Loucy (cell line): ENCODE measurements at regions not wholly inside any gene's neighbourhood (a gene's known extent, or its start where the extent isn't known, plus 50 kb on each side); places are given as distances from the start of the nearest gene placed in this dataset.

ENCODE experiments used
- H2AFZ ChIP-seq: fragments of 200-600 bp; sonication (generic); 2 replicates; pipeline ENCODE4 v1.6.0; 2016; ENCODE audit warnings: antibody characterized with exemption, mild to moderate bottlenecking, low read length, moderate library complexity
- H3F3A ChIP-seq: fragments of 200-600 bp; 2 replicates; pipeline ENCODE4 v1.6.0; 2016; ENCODE audit warnings: antibody characterized with exemption, low read depth, mild to moderate bottlenecking
- H3K27me3 ChIP-seq: fragments of 200-600 bp; sonication (generic); 2 replicates; pipeline ENCODE4 v1.6.1; 2014; ENCODE audit warnings: low read length, mild to moderate bottlenecking; ENCODE audit not compliant: insufficient read depth, poor library complexity, severe bottlenecking
- H3K36me3 ChIP-seq: fragments of 200-600 bp; sonication (generic); 2 replicates; pipeline ENCODE4 v1.6.1; 2016; ENCODE audit warnings: low read length; ENCODE audit not compliant: insufficient read depth
- H3K4me1 ChIP-seq: fragments of 200-600 bp; sonication (generic); 2 replicates; pipeline ENCODE4 v1.5.1; 2014; ENCODE audit warnings: low read length, mild to moderate bottlenecking; ENCODE audit not compliant: insufficient read depth, poor library complexity, severe bottlenecking
- H3K4me2 ChIP-seq: fragments of 200-600 bp; sonication (generic); 2 replicates; pipeline ENCODE4 v1.6.0; 2014; ENCODE audit warnings: antibody characterized with exemption, low read length, low read depth, mild to moderate bottlenecking; ENCODE audit not compliant: poor library complexity, severe bottlenecking
- H3K4me3 ChIP-seq: fragments of 200-600 bp; sonication (generic); 2 replicates; pipeline ENCODE4 v1.5.1; 2014; ENCODE audit warnings: low read length, mild to moderate bottlenecking, mixed read lengths; ENCODE audit not compliant: poor library complexity, severe bottlenecking
- H3K79me2 ChIP-seq: fragments of 200-600 bp; sonication (generic); 2 replicates; pipeline ENCODE4 v1.6.1; 2014; ENCODE audit warnings: low read length; ENCODE audit not compliant: insufficient read depth
- H3K9ac ChIP-seq: fragments of 200-600 bp; sonication (generic); 2 replicates; pipeline ENCODE4 v1.6.0; 2014; ENCODE audit warnings: mild to moderate bottlenecking, low read depth, low read length, moderate library complexity; ENCODE audit not compliant: poor library complexity, severe bottlenecking
- H3K9me2 ChIP-seq: fragments of 200-600 bp; sonication (generic); replicated peaks from 2 replicates; pipeline ENCODE4 v1.6.1; 2016; ENCODE audit warnings: low read depth, low read length, mixed read lengths
- H3K9me3 ChIP-seq: fragments of 200-600 bp; sonication (generic); 2 replicates; pipeline ENCODE4 v1.6.1; 2014; ENCODE audit warnings: mild to moderate bottlenecking, antibody characterized with exemption, low read length, low read depth; ENCODE audit not compliant: insufficient read depth
- H4K20me1 ChIP-seq: fragments of 200-600 bp; sonication (generic); 2 replicates; pipeline ENCODE4 v1.6.0; 2014; ENCODE audit warnings: antibody characterized with exemption, low read length, mild to moderate bottlenecking; ENCODE audit not compliant: insufficient read depth, poor library complexity, severe bottlenecking
- CTCF ChIP-seq: fragments of 200-600 bp; sonication (generic); conservative IDR thresholded peaks from 2 replicates; pipeline ENCODE4 v1.5.1; 2014; ENCODE audit warnings: mild to moderate bottlenecking, antibody characterized with exemption, low read length
- EZH2phosphoT487 ChIP-seq: fragments of 200-600 bp; IDR thresholded peaks from 2 replicates; pipeline ENCODE4 v1.6.1; 2018; ENCODE audit warnings: antibody characterized with exemption, mild to moderate bottlenecking, moderate library complexity, borderline replicate concordance

DNA sequence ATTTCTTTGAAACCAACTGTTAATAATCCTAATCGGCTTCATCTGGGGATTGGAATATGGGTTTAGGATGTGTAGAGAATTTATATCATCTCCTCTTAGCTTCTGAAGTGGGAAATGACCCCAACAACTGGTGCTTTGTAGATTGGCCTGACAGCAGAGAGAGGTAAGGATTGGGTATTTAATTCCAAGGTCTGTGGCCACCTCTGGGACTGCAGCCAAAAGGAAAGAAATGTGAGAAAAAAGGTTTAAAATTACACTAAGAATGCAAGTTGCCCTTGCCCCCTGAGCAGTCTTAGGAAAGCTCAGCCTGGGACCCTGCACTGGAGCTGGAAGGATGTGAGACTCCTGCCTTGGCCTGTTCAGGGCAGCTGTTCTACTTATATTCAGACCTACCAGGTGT is 157.1 kb downstream of the FTCDNL1 start:
- no peak overlapping the region for H3K4me2 ChIP-seq
- H3F3A ChIP-seq, result no peaks in the 10 kb centered on the region
- H3K4me1 ChIP-seq, result no peaks in the 10 kb centered on the region
- H3K9me2 ChIP-seq, result no peaks in the 10 kb centered on the region
- H3K9ac ChIP-seq, result no peak overlapping the region
- no peaks in the 10 kb centered on the region for H3K36me3 ChIP-seq
- no peaks in the 10 kb centered on the region for H3K9me3 ChIP-seq
- TF ChIP-seq CTCF, result no peak
- TF ChIP-seq EZH2phosphoT487, result no peak
- no peak overlapping the region for H3K4me3 ChIP-seq
- H4K20me1 ChIP-seq, result no peaks in the 10 kb centered on the region
- H3K27me3 ChIP-seq, result no peaks in the 10 kb centered on the region
- no peak overlapping the region for H2AFZ ChIP-seq
- no peaks in the 10 kb centered on the region for H3K79me2 ChIP-seq

DNA sequence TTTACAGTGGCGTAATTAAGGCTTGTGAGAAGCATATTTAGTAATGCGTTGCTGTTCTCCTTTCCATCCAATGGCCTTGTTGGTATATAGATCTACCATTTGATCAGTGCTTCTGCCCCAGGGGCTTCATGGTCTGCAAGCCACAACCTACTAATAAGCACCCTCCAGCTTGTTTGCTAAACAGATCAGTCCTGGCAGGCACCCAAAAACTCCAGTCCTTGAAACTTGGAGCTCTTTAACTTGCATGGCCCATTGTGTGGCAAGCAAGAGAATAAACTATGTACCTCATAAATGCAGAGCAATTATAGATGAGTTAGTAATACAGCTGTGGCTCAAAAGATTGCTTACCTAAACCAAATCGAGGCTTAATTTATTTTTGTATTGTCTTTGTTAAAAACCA is 158.5 kb downstream of the FTCDNL1 start:
- H4K20me1 ChIP-seq, result no peaks in the 10 kb centered on the region
- no peaks in the 10 kb centered on the region for H3K79me2 ChIP-seq
- H3K9me3 ChIP-seq, result no peaks in the 10 kb centered on the region
- no peak overlapping the region for H3K4me2 ChIP-seq
- no peak overlapping the region for H3K4me3 ChIP-seq
- H3K4me1 ChIP-seq, result no peaks in the 10 kb centered on the region
- no peaks in the 10 kb centered on the region for H3K9me2 ChIP-seq
- no peaks in the 10 kb centered on the region for H3K36me3 ChIP-seq
- no peaks in the 10 kb centered on the region for H3K27me3 ChIP-seq
- H2AFZ ChIP-seq, result no peak overlapping the region
- no peaks in the 10 kb centered on the region for H3F3A ChIP-seq
- TF ChIP-seq EZH2phosphoT487, result no peak
- no peak for TF ChIP-seq CTCF
- H3K9ac ChIP-seq, result no peak overlapping the region

- Histone ChIP-seq H3F3A (no peaks in the 10 kb centered on the region), H3K27me3 (no peaks in the 10 kb centered on the region), H3K4me3 (no peak overlapping the region), H3K9me3 (no peaks in the 10 kb centered on the region), H3K9me2 (no peaks in the 10 kb centered on the region), H3K79me2 (no peaks in the 10 kb centered on the region), H3K36me3 (no peaks in the 10 kb centered on the region), H3K9ac (no peak overlapping the region), H3K4me1 (no peaks in the 10 kb centered on the region), H2AFZ (no peak overlapping the region), H3K4me2 (no peak overlapping the region), H4K20me1 (no peaks in the 10 kb centered on the region)
- TF ChIP-seq CTCF (no peak), EZH2phosphoT487 (no peak)
These were observed 160.8 kb downstream of the FTCDNL1 start for GRCh38 chr2:199690225-199690624.
